ENCODE measurements at regions not wholly inside any gene's neighbourhood (a gene's known extent, or its start where the extent isn't known, plus 50 kb on each side); places are given as distances from the start of the nearest gene placed in this dataset.

GRCh38 chr14:101313268-101313667 lies 248.0 kb upstream of the DIO3 start:
- H3K4me3 ChIP-seq (ENCODE audit: low read depth in 2 of 2, low read length in 2 of 2): no peak overlapping the region
- no peaks in the 10 kb centered on the region for H3K27me3 ChIP-seq (ENCODE audit: control insufficient read depth, insufficient read depth, low read length)
- in situ Hi-C loops (cut with HindIII; ENCODE audit: low pct_unique_long_range_greater_than_20kb, low sequenced_read_pairs) (no loop called here), intact Hi-C loops (cut with micrococcal nuclease; ENCODE audit: unreplicated experiment) (no loop called here)
- TF ChIP-seq REST (IDR thresholded peaks at IDR 0.05; ENCODE audit: insufficient read depth in 1 of 2, low read depth in 2 of 2, low read length in 1 of 2) (no peak), CTCF (IDR thresholded peaks at IDR 0.05) (0 out of 2 replicates have a peak, but pooled peaks have one; percentile 7)
- H3K27ac ChIP-seq (ENCODE audit: low read length): no peak overlapping the region
- no peak for ATAC-seq
- H3K36me3 ChIP-seq (ENCODE audit: control insufficient read depth, insufficient read depth, low read length): no peaks in the 10 kb centered on the region
- ChIA-PET CTCF (no interaction called here), POLR2A (no interaction called here)
- no peak for DNase-seq (ENCODE audit: low read depth, low spot score)
- BruUV-seq (replicated peaks): no TSS peak
- peaks cover 5% of the 10 kb centered on the region for H3K9me3 ChIP-seq (ENCODE audit: control insufficient read depth, insufficient read depth, low read depth, low read length)
- H3K4me1 ChIP-seq (ENCODE audit: control insufficient read depth, insufficient read depth, low read length): no peaks in the 10 kb centered on the region

- H3K4me1 ChIP-seq (ENCODE audit: control insufficient read depth, insufficient read depth, low read length): no peaks in the 10 kb centered on the region
- DNase-seq (ENCODE audit: low read depth, low spot score): no peak
- POLR2A ChIA-PET: no interaction called here
- no peak overlapping the region for H3K4me3 ChIP-seq (ENCODE audit: low read depth in 2 of 2, low read length in 2 of 2)
- H3K27ac ChIP-seq (ENCODE audit: low read length): no peak overlapping the region
- peaks cover 5% of the 10 kb centered on the region for H3K9me3 ChIP-seq (ENCODE audit: control insufficient read depth, insufficient read depth, low read depth, low read length)
- no peak for ATAC-seq
- no peaks in the 10 kb centered on the region for H3K27me3 ChIP-seq (ENCODE audit: control insufficient read depth, insufficient read depth, low read length)
- no TSS peak for BruUV-seq (replicated peaks)
- intact Hi-C loops (cut with micrococcal nuclease; ENCODE audit: unreplicated experiment): no loop called here
- in situ Hi-C loops (cut with HindIII; ENCODE audit: low pct_unique_long_range_greater_than_20kb, low sequenced_read_pairs): no loop called here
- H3K36me3 ChIP-seq (ENCODE audit: control insufficient read depth, insufficient read depth, low read length): no peaks in the 10 kb centered on the region
- CTCF ChIA-PET: no interaction called here
- TF ChIP-seq REST (IDR thresholded peaks at IDR 0.05; ENCODE audit: insufficient read depth in 1 of 2, low read depth in 2 of 2, low read length in 1 of 2): no peak
- TF ChIP-seq POLR2AphosphoS5 (IDR thresholded peaks at IDR 0.05; ENCODE audit: low read depth, low read length): no peak
- TF ChIP-seq CTCF (IDR thresholded peaks at IDR 0.05): no peak
These were observed 245.4 kb upstream of the DIO3 start for GRCh38 chr14:101315802-101316296.

Measured in Panc1 (cell line).